Naive B cell (primary cell): ENCODE measurements at regions not wholly inside any gene's neighbourhood (a gene's known extent, or its start where the extent isn't known, plus 50 kb on each side); places are given as distances from the start of the nearest gene placed in this dataset.

ENCODE experiments used
- ATAC-seq, 2 donors: fragments of 150-1000 bp; cut with Tn5 transposase; 2 replicates each; pipeline ENCODE4 v1.10.0; 2021; ENCODE audit warnings: low read depth in 2 of 2, mild to moderate bottlenecking in 2 of 2, moderate library complexity in 2 of 2
- DNase-seq: peaks from one replicate; pipeline ENCODE4 v3.0.0; 2022
- H3K27ac Mint-ChIP-seq, 6 donors: one replicate each; pipeline ENCODE4 v1.8.0; 2020 to 2022; ENCODE audit warnings: mild to moderate bottlenecking in 6 of 6, mixed read lengths in 6 of 6, moderate library complexity in 5 of 6, inconsistent platforms in 2 of 6
- H3K27me3 Mint-ChIP-seq, 3 donors: one replicate each; pipeline ENCODE4 v1.8.0; 2021 to 2022; ENCODE audit warnings: mixed read lengths in 3 of 3, mild to moderate bottlenecking in 1 of 3
- H3K36me3 Mint-ChIP-seq, 2 donors: one replicate each; pipeline ENCODE4 v1.8.0; 2020 to 2022; ENCODE audit warnings: mixed read lengths in 2 of 2, inconsistent platforms in 1 of 2, mild to moderate bottlenecking in 1 of 2
- H3K4me1 Mint-ChIP-seq, 3 donors: one replicate each; pipeline ENCODE4 v1.8.0; 2020 to 2022; ENCODE audit warnings: mixed read lengths in 3 of 3, inconsistent platforms in 1 of 3, mild to moderate bottlenecking in 1 of 3, moderate library complexity in 1 of 3
- H3K4me3 Mint-ChIP-seq, 8 donors: one replicate each; pipeline ENCODE4 v1.8.0; 2020 to 2022; ENCODE audit warnings: mild to moderate bottlenecking in 8 of 8, mixed read lengths in 8 of 8, moderate library complexity in 8 of 8, inconsistent platforms in 2 of 8
- H3K9me3 Mint-ChIP-seq, 7 donors: one replicate each; pipeline ENCODE4 v1.8.0; 2020 to 2022; ENCODE audit warnings: mixed read lengths in 7 of 7, mild to moderate bottlenecking in 5 of 7, inconsistent platforms in 2 of 7, moderate library complexity in 1 of 7

DNA sequence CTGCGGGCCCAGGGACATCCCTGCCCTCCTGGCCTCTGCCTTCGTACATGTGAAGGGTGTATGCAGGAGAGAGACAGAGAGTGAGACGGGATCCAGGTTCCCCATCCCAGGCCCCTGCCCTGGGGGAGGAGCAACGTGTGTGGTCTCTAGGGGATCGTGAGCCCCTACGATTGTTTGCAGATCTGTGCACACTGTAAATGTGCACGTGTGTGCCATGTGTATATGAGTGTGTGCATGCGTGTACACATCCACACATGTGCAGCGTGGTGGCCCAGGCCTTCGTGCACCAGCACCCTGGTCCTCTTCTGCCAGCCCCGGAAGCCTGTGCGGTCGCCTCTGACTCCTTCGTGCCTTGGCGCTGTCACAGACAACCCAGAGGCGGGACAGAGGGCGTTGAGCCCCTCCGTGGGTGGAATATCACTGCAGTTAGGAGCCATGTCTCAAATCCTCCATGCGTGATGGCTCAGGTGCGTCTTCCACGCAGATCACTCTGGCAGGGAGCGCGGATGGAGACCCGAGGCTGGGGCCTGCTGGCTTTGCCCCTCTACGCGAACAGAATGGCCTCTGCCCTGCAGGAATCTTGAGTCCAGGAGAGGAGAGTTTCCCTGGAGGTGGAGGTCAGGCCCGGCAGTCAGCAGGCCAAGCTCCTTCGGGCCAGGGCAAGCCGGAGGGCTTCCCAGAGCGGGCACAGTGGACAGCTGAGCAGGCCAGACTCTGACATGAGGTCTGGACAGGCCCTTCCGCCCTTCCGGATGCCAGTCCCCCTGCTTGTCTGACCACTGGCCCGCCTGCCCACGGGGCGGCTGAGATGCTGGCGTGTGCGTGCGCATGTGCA, 97.5 kb downstream of the UNCX start:
- no peak for DNase-seq
- Mint-ChIP-seq H3K36me3 (no peaks in the 10 kb centered on the region), H3K27ac (peak overlapping the region in 1 of 6 donors; percentile 33), H3K4me1 (no peaks in the 10 kb centered on the region), H3K27me3 (peaks cover 3 to 35% (median 15%) of the 10 kb centered on the region in 3 donors), H3K4me3 (no peak overlapping the region), H3K9me3 (peaks cover 0 to 11% (median 3%) of the 10 kb centered on the region in 7 donors)
- ATAC-seq = no peak

DNA sequence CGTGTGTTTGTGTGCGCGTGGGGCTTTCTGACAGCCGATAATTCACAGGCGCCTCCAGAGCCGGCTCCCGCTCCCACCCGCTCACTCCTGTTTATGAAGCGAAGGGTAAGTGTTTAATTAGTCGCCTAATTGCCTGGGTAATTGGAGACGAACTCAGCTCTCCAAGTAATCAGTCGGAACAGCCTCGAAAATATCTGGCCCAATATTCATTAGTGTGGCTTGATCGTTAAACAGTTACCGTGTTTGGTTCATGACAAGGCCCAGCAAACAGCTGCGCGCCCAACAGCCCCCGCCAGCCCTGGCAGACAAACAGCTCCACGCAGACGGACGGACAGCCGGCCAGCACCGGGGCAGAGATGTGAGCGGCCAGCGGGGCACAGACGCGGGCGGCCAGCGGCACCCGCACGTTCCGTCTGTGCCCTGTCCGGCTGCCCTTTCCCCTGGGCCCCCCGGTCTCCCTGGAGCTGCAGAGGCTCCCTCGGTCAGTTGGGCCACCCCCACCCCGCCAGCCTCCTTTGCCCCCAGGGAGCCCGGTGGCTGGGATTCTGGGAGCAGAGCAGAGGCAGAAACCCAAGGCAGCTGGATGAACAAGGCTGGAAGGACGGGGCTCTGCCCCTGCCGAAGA, 98.2 kb downstream of the UNCX start:
- H3K4me3 Mint-ChIP-seq = no peak overlapping the region
- no peak for DNase-seq
- H3K9me3 Mint-ChIP-seq = peaks cover 0 to 15% (median 8%) of the 10 kb centered on the region in 7 donors
- H3K4me1 Mint-ChIP-seq = no peaks in the 10 kb centered on the region
- peaks cover 3 to 35% (median 15%) of the 10 kb centered on the region in 3 donors for H3K27me3 Mint-ChIP-seq
- no peak overlapping the region for H3K27ac Mint-ChIP-seq
- no peak for ATAC-seq
- H3K36me3 Mint-ChIP-seq = no peaks in the 10 kb centered on the region

DNA sequence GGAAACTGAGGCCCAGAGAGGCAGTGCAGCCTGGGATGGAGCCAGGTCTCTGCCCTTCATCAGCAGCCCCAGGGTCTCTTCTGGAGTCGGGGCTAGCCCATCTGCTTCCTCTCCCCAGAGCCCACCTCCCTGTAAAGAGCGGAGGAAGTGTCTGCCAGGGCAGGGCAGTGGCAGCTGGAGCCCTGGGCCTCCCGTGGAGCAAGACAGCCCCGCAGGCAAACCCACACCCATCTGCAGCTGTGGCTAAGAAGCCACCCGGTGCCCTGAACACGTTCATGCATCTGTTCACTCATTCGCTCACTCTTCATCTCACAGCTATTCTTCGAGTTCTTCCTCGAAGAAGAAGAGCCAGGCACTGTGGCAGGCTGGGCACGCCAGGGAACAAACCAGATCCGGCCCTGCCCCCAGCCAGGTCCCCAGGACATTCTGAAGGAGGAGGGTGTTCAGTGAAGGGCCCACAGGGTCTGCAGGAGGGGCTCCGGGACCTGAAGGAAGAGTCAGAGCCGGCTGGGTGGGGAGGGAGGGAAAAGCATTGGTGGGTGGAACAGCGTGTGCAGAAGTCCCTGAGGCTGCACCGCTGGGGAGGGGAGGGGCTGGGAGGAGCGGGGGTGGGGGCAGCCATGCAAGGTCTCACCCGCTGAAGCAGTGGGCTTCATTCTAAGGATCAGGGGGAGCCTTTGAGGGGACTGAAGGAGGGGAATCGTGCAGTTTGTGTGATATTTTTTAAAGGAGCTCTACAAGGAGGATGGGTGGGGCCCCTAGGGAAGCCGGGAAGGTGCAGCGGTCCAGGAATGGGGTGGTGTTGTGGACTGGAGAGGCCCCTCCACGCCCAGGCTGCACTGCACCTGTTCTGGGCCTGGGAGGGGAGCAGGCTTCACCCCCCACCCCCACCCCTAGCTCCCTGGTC, 99.1 kb downstream of the UNCX start:
- DNase-seq = no peak
- H3K27ac Mint-ChIP-seq = no peak overlapping the region
- no peak overlapping the region for H3K4me3 Mint-ChIP-seq
- no peak for ATAC-seq
- peaks cover 3 to 30% (median 15%) of the 10 kb centered on the region in 3 donors for H3K27me3 Mint-ChIP-seq
- H3K9me3 Mint-ChIP-seq = peaks cover 0 to 24% (median 15%) of the 10 kb centered on the region in 7 donors
- H3K4me1 Mint-ChIP-seq = no peaks in the 10 kb centered on the region
- H3K36me3 Mint-ChIP-seq = peaks cover 0 to under 1% of the 10 kb centered on the region in 2 donors

GRCh38 chr7:1336509-1336908, 103.8 kb downstream of the UNCX start:
- DNase-seq = no peak
- Mint-ChIP-seq H3K4me1 (no peaks in the 10 kb centered on the region), H3K4me3 (no peak overlapping the region), H3K27ac (no peak overlapping the region), H3K27me3 (peaks cover 8 to 49% (median 39%) of the 10 kb centered on the region in 3 donors), H3K36me3 (peaks cover 0 to 24% of the 10 kb centered on the region in 2 donors), H3K9me3 (peaks cover 12 to 53% (median 35%) of the 10 kb centered on the region in 7 donors)
- no peak for ATAC-seq

DNA sequence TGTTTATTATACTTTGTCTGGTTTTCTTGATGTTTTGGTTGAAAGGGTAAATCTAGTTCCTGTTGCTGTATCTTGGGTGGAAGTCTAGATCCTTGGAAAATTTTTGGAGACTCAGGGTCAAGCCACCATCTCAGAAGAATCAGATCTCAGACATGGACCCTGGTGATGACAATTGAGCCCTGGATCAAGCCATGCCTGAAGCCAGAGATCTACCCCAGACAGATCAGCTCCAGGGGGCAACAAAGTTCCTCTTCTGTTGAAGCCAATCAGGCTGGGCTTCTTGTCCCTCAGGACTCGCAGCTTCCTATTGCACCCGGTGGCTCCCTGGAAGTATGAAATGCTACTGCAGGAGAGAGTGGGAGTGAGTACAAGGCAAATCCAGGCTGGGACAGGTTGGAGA, 106.9 kb downstream of the UNCX start:
- peaks cover 8 to 31% (median 26%) of the 10 kb centered on the region in 3 donors for H3K27me3 Mint-ChIP-seq
- peaks cover 15 to 52% (median 38%) of the 10 kb centered on the region in 7 donors for H3K9me3 Mint-ChIP-seq
- ATAC-seq (no peak), DNase-seq (no peak)
- H3K27ac Mint-ChIP-seq = no peak overlapping the region
- no peaks in the 10 kb centered on the region for H3K4me1 Mint-ChIP-seq
- H3K4me3 Mint-ChIP-seq = no peak overlapping the region
- H3K36me3 Mint-ChIP-seq = peaks cover 0 to 24% of the 10 kb centered on the region in 2 donors

- Mint-ChIP-seq H3K27me3 (peaks cover 8 to 27% (median 21%) of the 10 kb centered on the region in 3 donors), H3K9me3 (peaks cover 15 to 50% (median 37%) of the 10 kb centered on the region in 7 donors), H3K27ac (no peak overlapping the region), H3K4me1 (no peaks in the 10 kb centered on the region), H3K4me3 (no peak overlapping the region), H3K36me3 (peaks cover 0 to 24% of the 10 kb centered on the region in 2 donors)
- ATAC-seq (no peak), DNase-seq (no peak)
Measured at GRCh38 chr7:1340031-1340430, 107.4 kb downstream of the UNCX start.

DNA sequence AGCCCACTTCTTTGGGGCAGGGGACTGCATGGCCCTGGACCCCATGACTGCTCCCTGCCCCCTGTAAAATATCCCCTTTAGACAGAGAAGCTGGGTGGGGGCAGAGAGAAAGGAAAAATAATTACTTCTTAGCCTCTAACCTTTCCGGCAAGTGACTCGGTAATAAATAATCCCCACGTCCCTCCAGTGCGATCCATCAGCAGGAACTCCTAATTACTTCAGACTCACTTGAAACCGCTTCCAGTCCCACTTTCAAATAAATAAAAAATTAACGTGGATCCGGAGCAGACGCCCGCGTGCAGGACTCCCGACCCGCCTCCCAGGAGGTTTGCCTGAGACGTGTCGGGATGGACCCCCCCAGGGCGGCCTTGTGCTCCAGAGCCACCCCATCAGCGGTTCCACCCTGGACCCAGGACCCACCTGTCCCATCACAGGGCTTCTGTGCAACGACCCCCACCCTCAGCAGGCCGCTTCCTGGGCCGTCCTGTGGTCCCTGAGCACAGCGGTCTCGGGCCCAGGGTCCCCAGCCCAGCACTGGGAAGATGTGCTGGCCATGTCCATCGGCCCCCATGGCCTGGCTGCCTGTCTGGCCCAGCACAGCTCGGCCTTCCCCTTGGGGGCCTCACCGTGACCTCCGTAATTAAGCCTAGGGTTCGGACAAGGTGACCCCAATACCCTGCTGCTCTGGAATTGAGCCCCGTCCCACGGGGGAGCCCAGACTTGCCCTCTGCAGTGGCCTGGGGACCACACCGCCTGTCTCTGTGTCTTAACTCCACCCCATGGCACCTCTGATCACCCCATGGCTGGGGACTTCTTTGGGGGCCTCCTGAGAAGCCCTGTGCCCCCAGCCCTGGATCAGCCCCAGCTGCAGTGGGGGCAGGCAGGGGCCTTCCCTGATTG, 108.0 kb downstream of the UNCX start:
- H3K4me3 Mint-ChIP-seq = no peak overlapping the region
- no peaks in the 10 kb centered on the region for H3K4me1 Mint-ChIP-seq
- no peak for DNase-seq
- ATAC-seq = no peak
- no peak overlapping the region for H3K27ac Mint-ChIP-seq
- peaks cover 15 to 44% (median 32%) of the 10 kb centered on the region in 7 donors for H3K9me3 Mint-ChIP-seq
- H3K27me3 Mint-ChIP-seq = peaks cover 8 to 23% (median 20%) of the 10 kb centered on the region in 3 donors
- H3K36me3 Mint-ChIP-seq = peaks cover 0 to 24% of the 10 kb centered on the region in 2 donors

- Mint-ChIP-seq H3K27me3 (peaks cover 8 to 23% (median 21%) of the 10 kb centered on the region in 3 donors), H3K36me3 (peaks cover 0 to 24% of the 10 kb centered on the region in 2 donors), H3K4me1 (no peaks in the 10 kb centered on the region), H3K4me3 (no peak overlapping the region), H3K9me3 (peaks cover 15 to 36% (median 26%) of the 10 kb centered on the region in 7 donors), H3K27ac (no peak overlapping the region)
- DNase-seq (no peak), ATAC-seq (no peak)
Measured at GRCh38 chr7:1341361-1342089, 108.9 kb downstream of the UNCX start.

DNA sequence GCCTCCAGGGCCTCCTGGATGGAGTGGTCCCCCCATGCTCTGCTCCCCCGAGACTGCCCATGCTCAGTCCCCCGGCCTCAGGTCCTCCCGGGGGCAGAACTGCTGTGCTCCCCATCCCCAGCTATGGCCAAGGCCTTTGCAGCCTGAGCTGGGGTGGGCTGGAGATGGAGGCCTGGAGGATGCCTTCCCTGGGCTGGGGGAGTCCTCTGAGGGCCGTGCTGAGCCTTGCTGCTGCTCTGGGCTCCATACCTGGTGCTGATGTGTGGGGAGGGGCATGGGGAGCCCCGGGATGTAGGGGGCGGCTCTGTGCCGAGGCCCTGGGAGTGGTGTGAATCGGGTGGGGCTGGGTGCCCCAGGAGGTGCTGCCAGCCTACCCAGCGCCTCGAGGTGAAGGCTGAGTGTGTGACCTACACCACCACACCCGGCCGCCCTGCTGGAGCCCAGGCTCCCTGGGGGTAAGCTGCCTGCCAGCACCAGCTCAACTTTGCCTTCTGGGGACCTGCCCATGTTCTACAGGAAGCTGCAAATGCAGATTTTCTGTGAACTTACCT, 109.5 kb downstream of the UNCX start:
- Mint-ChIP-seq H3K9me3 (peaks cover 13 to 30% (median 20%) of the 10 kb centered on the region in 7 donors), H3K27ac (no peak overlapping the region), H3K4me1 (no peaks in the 10 kb centered on the region), H3K4me3 (no peak overlapping the region), H3K36me3 (peaks cover 0 to 20% of the 10 kb centered on the region in 2 donors), H3K27me3 (peaks cover 8 to 29% (median 28%) of the 10 kb centered on the region in 3 donors)
- ATAC-seq (no peak), DNase-seq (no peak)

GRCh38 chr7:1343551-1343950, 110.9 kb downstream of the UNCX start:
- Mint-ChIP-seq H3K27ac (no peak overlapping the region), H3K36me3 (peaks cover 0 to 8% of the 10 kb centered on the region in 2 donors), H3K4me1 (no peaks in the 10 kb centered on the region), H3K4me3 (no peak overlapping the region), H3K27me3 (peaks cover 8 to 34% (median 32%) of the 10 kb centered on the region in 3 donors), H3K9me3 (peaks cover 4 to 17% (median 9%) of the 10 kb centered on the region in 7 donors)
- DNase-seq (no peak), ATAC-seq (no peak)

- ATAC-seq (no peak), DNase-seq (no peak)
- H3K4me3 Mint-ChIP-seq = no peak overlapping the region
- H3K9me3 Mint-ChIP-seq = peaks cover 1 to 10% (median 5%) of the 10 kb centered on the region in 7 donors
- H3K36me3 Mint-ChIP-seq = peaks cover 0 to 3% of the 10 kb centered on the region in 2 donors
- peaks cover 4 to 34% (median 34%) of the 10 kb centered on the region in 3 donors for H3K27me3 Mint-ChIP-seq
- no peaks in the 10 kb centered on the region for H3K4me1 Mint-ChIP-seq
- peak overlapping the region in 1 of 6 donors; percentile 47 for H3K27ac Mint-ChIP-seq
Measured at GRCh38 chr7:1344421-1344820, 111.7 kb downstream of the UNCX start.
